A549 (cell line): ENCODE measurements at regions not wholly inside any gene's neighbourhood (a gene's known extent, or its start where the extent isn't known, plus 50 kb on each side); places are given as distances from the start of the nearest gene placed in this dataset.

Experiments used
- ATAC-seq, 2 experiments: fragments of 200-7000 bp in 1 of 2; fragments of >200 bp in 1 of 2; cut with Nextera tagmentation in 1 of 2; cut with Tn5 transposase in 1 of 2; 3 replicates each; pipeline versions ENCODE4 v1.8.0 to v1.9.1; 2018 to 2020; ENCODE audit warnings: mild to moderate bottlenecking in 1 of 2, moderate library complexity in 1 of 2
- CTCF ChIA-PET: fragments of 300-600 bp; sonication (Branson Sonifier 250); formaldehyde crosslinking; extraction: SDS; loops from one replicate; lab custom pipeline; 2021; ENCODE audit warnings: antibody characterized with exemption, inconsistent platforms; lab: Yijun Ruan, JAX
- POLR2A ChIA-PET: fragments of 350-600 bp; formaldehyde crosslinking; extraction: SDS; loops from one replicate; lab custom pipeline; 2021; ENCODE audit warnings: antibody characterized with exemption, inconsistent platforms; lab: Yijun Ruan, JAX
- DNase-seq, 2 experiments: peaks; one replicate each; pipeline versions ENCODE4 v3.0.0 to v3.0.0-alpha.2; 2011 to 2016; ENCODE audit warnings: low read depth in 1 of 2, low spot score in 1 of 2
- FAIRE-seq: peaks from 2 replicates; lab custom pipeline; 2011; peaks lifted over from hg19 to GRCh38; lab: Jason Lieb, UNC
- H3K27ac ChIP-seq, 2 experiments: fragments of >200 bp; sonication (Bioruptor Twin); formaldehyde crosslinking; 3 replicates each; pipeline ENCODE4 v1.5.1; 2016 to 2017
- H3K4me1 ChIP-seq: fragments of >200 bp; sonication (Bioruptor Twin); formaldehyde crosslinking; 3 replicates; pipeline ENCODE4 v1.6.1; 2016
- H3K4me2 ChIP-seq: fragments of >200 bp; sonication (Bioruptor Twin); formaldehyde crosslinking; 3 replicates; pipeline ENCODE4 v1.6.1; 2016
- H3K4me3 ChIP-seq: fragments of >200 bp; sonication (Bioruptor Twin); formaldehyde crosslinking; 3 replicates; pipeline ENCODE4 v1.5.1; 2016
- H3K9me3 ChIP-seq: fragments of >200 bp; sonication (Bioruptor Twin); formaldehyde crosslinking; 3 replicates; pipeline ENCODE4 v1.6.1; 2016
- BHLHE40 ChIP-seq: IDR thresholded peaks from 2 replicates; pipeline ENCODE4 v1.6.1; 2012; ENCODE audit warnings: low read depth, low read length, inconsistent platforms
- CBX2 ChIP-seq: fragments of 200-600 bp; sonication (generic); IDR thresholded peaks from 2 replicates; pipeline ENCODE4 v1.6.1; 2016; ENCODE audit warnings: low read depth, mild to moderate bottlenecking, borderline replicate concordance
- CBX8 ChIP-seq: fragments of 200-600 bp; sonication (generic); IDR thresholded peaks from 2 replicates; pipeline ENCODE4 v1.6.1; 2016
- CHD2 ChIP-seq: fragments of 150-350 bp; IDR thresholded peaks from 2 replicates; pipeline ENCODE4 v1.6.1; 2014; ENCODE audit warnings: low read length; ENCODE audit not compliant: partially characterized antibody
- FOXS1 ChIP-seq: fragments of 250-450 bp; sonication (Bioruptor Pico); IDR thresholded peaks from 2 replicates; pipeline ENCODE4 v1.5.0; 2020; ENCODE audit warnings: mild to moderate bottlenecking, moderate library complexity
- HOXA7 ChIP-seq: fragments of 250-450 bp; sonication (Bioruptor Pico); IDR thresholded peaks from 2 replicates; pipeline ENCODE4 v1.5.0; 2020; ENCODE audit warnings: mild to moderate bottlenecking, moderate library complexity
- HOXB13 ChIP-seq: fragments of 250-450 bp; sonication (Bioruptor Pico); IDR thresholded peaks from 2 replicates; pipeline ENCODE4 v1.5.0; 2020; ENCODE audit warnings: low read depth, mild to moderate bottlenecking, moderate library complexity
- KDM5A ChIP-seq: fragments of 200-600 bp; sonication (generic); IDR thresholded peaks from 2 replicates; pipeline ENCODE4 v1.6.1; 2016; ENCODE audit warnings: antibody characterized with exemption, mild to moderate bottlenecking
- NFE2L2 ChIP-seq: fragments of 150-350 bp; conservative IDR thresholded peaks from 2 replicates; pipeline ENCODE4 v1.6.1; 2014; ENCODE audit warnings: low read length
- NPAS2 ChIP-seq: fragments of 250-450 bp; sonication (Bioruptor Pico); IDR thresholded peaks from 2 replicates; pipeline ENCODE4 v1.8.0; 2022; ENCODE audit warnings: mild to moderate bottlenecking, moderate library complexity, borderline replicate concordance
- POLR2A ChIP-seq: IDR thresholded peaks from 2 replicates; pipeline ENCODE4 v1.6.1; 2012; ENCODE audit warnings: mild to moderate bottlenecking, low read length
- POLR2AphosphoS2 ChIP-seq: conservative IDR thresholded peaks from 2 replicates; pipeline ENCODE4 v1.6.1; 2012; ENCODE audit warnings: low read length, improper control_type of control experiment, inconsistent platforms
- RAD21 ChIP-seq, 2 experiments: fragments of >200 bp in 1 of 2; sonication (Bioruptor Twin) in 1 of 2; formaldehyde crosslinking in 1 of 2; IDR thresholded peaks in 1 of 2; conservative IDR thresholded peaks in 1 of 2; 2 replicates in 1 of 2; 3 replicates in 1 of 2; pipeline ENCODE4 v1.6.1; 2012 to 2018; ENCODE audit warnings: inconsistent platforms in 1 of 2
- RNF2 ChIP-seq: fragments of 200-600 bp; sonication (generic); IDR thresholded peaks from 2 replicates; pipeline ENCODE4 v1.6.1; 2016; ENCODE audit warnings: low read depth, mild to moderate bottlenecking, antibody characterized with exemption, moderate library complexity, borderline replicate concordance
- SREBF2 ChIP-seq: fragments of 450-650 bp; IDR thresholded peaks from 2 replicates; pipeline ENCODE4 v1.6.1; 2014; ENCODE audit warnings: mild to moderate bottlenecking, moderate library complexity
- ZFP36 ChIP-seq: fragments of 450-650 bp; IDR thresholded peaks from 2 replicates; pipeline ENCODE4 v1.6.1; 2014; ENCODE audit warnings: borderline replicate concordance; ENCODE audit not compliant: partially characterized antibody
- ZNF302 ChIP-seq: fragments of 250-450 bp; sonication (Bioruptor Pico); IDR thresholded peaks from 2 replicates; pipeline ENCODE4 v1.9.0; 2021; ENCODE audit warnings: inconsistent platforms, mild to moderate bottlenecking, moderate library complexity
- WGBS: methylation state at CpG from one replicate; pipeline ENCODE4 v1.1.6; 2017; ENCODE audit errors: missing lambda C conversion rate; 5-methylcytosine and 5-hydroxymethylcytosine counted together
- TF ChIP-seq, protein P1 (sequence below): fragments of 450-650 bp; IDR thresholded peaks from 2 replicates; pipeline ENCODE4 v1.6.1; 2014; ENCODE audit warnings: antibody characterized with exemption
- TF ChIP-seq, protein P2 (sequence below): IDR thresholded peaks from 2 replicates; pipeline ENCODE4 v1.6.1; 2012; ENCODE audit warnings: low read depth, borderline replicate concordance
- TF ChIP-seq, protein P3 (sequence below): fragments of 200-600 bp; sonication (generic); IDR thresholded peaks from 2 replicates; pipeline ENCODE4 v1.6.1; 2016; ENCODE audit warnings: antibody characterized with exemption, mild to moderate bottlenecking, moderate library complexity

DNA sequence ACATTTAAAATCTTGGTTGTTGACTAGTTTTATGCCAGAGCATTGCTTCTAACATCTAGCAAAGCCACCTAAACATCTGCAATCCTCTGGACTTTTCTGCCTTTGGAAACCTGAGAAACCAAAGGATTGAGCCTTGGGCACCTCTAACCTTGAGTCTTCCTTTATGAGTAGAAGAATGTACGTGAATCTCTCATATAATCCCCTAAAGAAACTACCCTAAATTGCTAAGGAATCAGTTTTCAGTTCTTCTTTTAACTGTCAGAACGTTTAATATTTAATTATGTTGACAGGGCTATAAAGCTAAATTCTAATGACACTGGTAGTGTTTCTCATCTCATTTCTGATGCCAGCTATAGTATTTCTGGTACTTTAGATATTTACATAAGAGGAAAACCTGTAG is 997.3 kb downstream of the AMY1C start:
- ChIA-PET POLR2A (no interaction called here), CTCF (no interaction called here)
- no peak overlapping the region for H3K27ac ChIP-seq
- no peaks in the 10 kb centered on the region for H3K9me3 ChIP-seq
- WGBS, result 0% methylated on average over 2 of the region's 2 CpGs
- ATAC-seq, result no peak
- no peak overlapping the region for H3K4me2 ChIP-seq
- H3K4me1 ChIP-seq, result no peaks in the 10 kb centered on the region
- no peak for FAIRE-seq
- TF ChIP-seq NFE2L2 (no peak), HOXB13 (CRISPR knock-in tag) (no peak), KDM5A (no peak), CHD2 (no peak), RAD21 (conservative IDR thresholded peaks at IDR 0.05 in 1 of 2, IDR thresholded peaks at IDR 0.05 in 1 of 2) (no peak), FOXS1 (CRISPR knock-in tag) (no peak), POLR2A (no peak), HOXA7 (CRISPR knock-in tag) (no peak), RNF2 (no peak), ZFP36 (no peak), BHLHE40 (no peak), CBX8 (no peak)
- TF ChIP-seq, protein P1, sequence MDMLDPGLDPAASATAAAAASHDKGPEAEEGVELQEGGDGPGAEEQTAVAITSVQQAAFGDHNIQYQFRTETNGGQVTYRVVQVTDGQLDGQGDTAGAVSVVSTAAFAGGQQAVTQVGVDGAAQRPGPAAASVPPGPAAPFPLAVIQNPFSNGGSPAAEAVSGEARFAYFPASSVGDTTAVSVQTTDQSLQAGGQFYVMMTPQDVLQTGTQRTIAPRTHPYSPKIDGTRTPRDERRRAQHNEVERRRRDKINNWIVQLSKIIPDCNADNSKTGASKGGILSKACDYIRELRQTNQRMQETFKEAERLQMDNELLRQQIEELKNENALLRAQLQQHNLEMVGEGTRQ, result no peak
- TF ChIP-seq, protein P2, sequence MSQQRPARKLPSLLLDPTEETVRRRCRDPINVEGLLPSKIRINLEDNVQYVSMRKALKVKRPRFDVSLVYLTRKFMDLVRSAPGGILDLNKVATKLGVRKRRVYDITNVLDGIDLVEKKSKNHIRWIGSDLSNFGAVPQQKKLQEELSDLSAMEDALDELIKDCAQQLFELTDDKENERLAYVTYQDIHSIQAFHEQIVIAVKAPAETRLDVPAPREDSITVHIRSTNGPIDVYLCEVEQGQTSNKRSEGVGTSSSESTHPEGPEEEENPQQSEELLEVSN, result no peak
- no peak overlapping the region for H3K4me3 ChIP-seq
- no peak for DNase-seq

GRCh38 chr1:104760017-104760416 is 1010.3 kb downstream of the AMY1C start:
- Histone ChIP-seq H3K9me3 (no peaks in the 10 kb centered on the region), H3K4me3 (no peak overlapping the region), H3K4me2 (no peak overlapping the region), H3K4me1 (no peaks in the 10 kb centered on the region), H3K27ac (no peak overlapping the region)
- ChIA-PET CTCF (no interaction called here), POLR2A (no interaction called here)
- ATAC-seq, result no peak
- no peak for FAIRE-seq
- no peak for TF ChIP-seq SREBF2
- TF ChIP-seq CHD2, result no peak
- no peak for DNase-seq

GRCh38 chr1:104761961-104762570 is 1012.4 kb downstream of the AMY1C start:
- ChIA-PET CTCF (no interaction called here), POLR2A (no interaction called here)
- no peak overlapping the region for H3K4me2 ChIP-seq
- ATAC-seq, result no peak
- no peak overlapping the region for H3K27ac ChIP-seq
- 6% methylated on average over 7 of the region's 7 CpGs for WGBS
- no peak for FAIRE-seq
- H3K4me1 ChIP-seq, result no peaks in the 10 kb centered on the region
- no peaks in the 10 kb centered on the region for H3K9me3 ChIP-seq
- no peak overlapping the region for H3K4me3 ChIP-seq
- TF ChIP-seq RAD21 (conservative IDR thresholded peaks at IDR 0.05 in 1 of 2, IDR thresholded peaks at IDR 0.05 in 1 of 2), result no peak
- TF ChIP-seq CBX2, result no peak
- no peak for TF ChIP-seq POLR2AphosphoS2
- DNase-seq, result no peak

DNA sequence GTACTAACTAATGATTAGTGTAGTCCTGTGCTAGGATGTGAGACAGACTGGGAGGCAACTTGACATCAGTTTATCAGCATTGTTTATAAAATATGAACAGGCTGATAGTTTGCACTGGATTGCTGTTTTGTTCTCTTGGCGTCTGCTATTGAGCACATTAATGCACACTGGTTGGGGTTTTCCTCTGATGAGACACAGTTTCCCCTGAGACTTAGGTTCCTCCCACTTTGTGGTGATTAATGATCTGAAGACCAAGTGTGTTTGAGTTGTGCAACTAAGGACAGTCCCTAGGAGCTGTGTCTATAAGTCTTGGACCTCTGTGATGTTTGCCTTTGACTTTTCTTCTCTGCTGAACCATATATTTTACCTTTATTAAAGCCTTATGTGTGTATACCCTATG is 1015.4 kb downstream of the AMY1C start:
- Histone ChIP-seq H3K4me3 (no peak overlapping the region), H3K27ac (no peak overlapping the region), H3K9me3 (no peaks in the 10 kb centered on the region), H3K4me2 (no peak overlapping the region), H3K4me1 (no peaks in the 10 kb centered on the region)
- WGBS, result 0% methylated on average over 1 of the region's 1 CpG
- FAIRE-seq (no peak), ATAC-seq (no peak), DNase-seq (no peak)
- POLR2A ChIA-PET, result no interaction called here
- no peak for TF ChIP-seq ZNF302
- TF ChIP-seq CBX8, result no peak
- no peak for TF ChIP-seq HOXB13 (CRISPR knock-in tag)
- TF ChIP-seq NPAS2 (CRISPR knock-in tag), result no peak
- TF ChIP-seq, protein P3, sequence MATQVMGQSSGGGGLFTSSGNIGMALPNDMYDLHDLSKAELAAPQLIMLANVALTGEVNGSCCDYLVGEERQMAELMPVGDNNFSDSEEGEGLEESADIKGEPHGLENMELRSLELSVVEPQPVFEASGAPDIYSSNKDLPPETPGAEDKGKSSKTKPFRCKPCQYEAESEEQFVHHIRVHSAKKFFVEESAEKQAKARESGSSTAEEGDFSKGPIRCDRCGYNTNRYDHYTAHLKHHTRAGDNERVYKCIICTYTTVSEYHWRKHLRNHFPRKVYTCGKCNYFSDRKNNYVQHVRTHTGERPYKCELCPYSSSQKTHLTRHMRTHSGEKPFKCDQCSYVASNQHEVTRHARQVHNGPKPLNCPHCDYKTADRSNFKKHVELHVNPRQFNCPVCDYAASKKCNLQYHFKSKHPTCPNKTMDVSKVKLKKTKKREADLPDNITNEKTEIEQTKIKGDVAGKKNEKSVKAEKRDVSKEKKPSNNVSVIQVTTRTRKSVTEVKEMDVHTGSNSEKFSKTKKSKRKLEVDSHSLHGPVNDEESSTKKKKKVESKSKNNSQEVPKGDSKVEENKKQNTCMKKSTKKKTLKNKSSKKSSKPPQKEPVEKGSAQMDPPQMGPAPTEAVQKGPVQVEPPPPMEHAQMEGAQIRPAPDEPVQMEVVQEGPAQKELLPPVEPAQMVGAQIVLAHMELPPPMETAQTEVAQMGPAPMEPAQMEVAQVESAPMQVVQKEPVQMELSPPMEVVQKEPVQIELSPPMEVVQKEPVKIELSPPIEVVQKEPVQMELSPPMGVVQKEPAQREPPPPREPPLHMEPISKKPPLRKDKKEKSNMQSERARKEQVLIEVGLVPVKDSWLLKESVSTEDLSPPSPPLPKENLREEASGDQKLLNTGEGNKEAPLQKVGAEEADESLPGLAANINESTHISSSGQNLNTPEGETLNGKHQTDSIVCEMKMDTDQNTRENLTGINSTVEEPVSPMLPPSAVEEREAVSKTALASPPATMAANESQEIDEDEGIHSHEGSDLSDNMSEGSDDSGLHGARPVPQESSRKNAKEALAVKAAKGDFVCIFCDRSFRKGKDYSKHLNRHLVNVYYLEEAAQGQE, result no peak
- no peak for TF ChIP-seq BHLHE40
- CTCF ChIA-PET, result no interaction called here
